GM23338 (cell line): ENCODE measurements at regions not wholly inside any gene's neighbourhood (a gene's known extent, or its start where the extent isn't known, plus 50 kb on each side); places are given as distances from the start of the nearest gene placed in this dataset.

ENCODE experiments used
- ATAC-seq: fragments of 200-7000 bp; cut with Tn5 transposase; 3 replicates; pipeline ENCODE4 v1.9.1; 2020
- DNase-seq: peaks from one replicate; pipeline ENCODE4 v3.0.0-alpha.2; 2015; ENCODE audit warnings: low spot score
- H2AFZ ChIP-seq: fragments of 200-600 bp; sonication (generic); 2 replicates; pipeline ENCODE4 v1.8.0; 2016; ENCODE audit warnings: antibody characterized with exemption, mild to moderate bottlenecking, moderate library complexity
- H3F3A ChIP-seq: fragments of 200-600 bp; sonication (generic); replicated peaks from 2 replicates; pipeline ENCODE4 v1.8.0; 2017; ENCODE audit warnings: antibody characterized with exemption, mixed run types, low read depth
- H3K27ac ChIP-seq: fragments of 200-600 bp; sonication (generic); 2 replicates; pipeline ENCODE4 v1.6.1; 2016; ENCODE audit warnings: low read depth
- H3K27me3 ChIP-seq: fragments of 200-600 bp; sonication (generic); 2 replicates; pipeline ENCODE4 v1.8.0; 2016; ENCODE audit warnings: mild to moderate bottlenecking, mixed run types, moderate library complexity; ENCODE audit not compliant: insufficient read depth
- H3K36me3 ChIP-seq: fragments of 200-600 bp; sonication (generic); 2 replicates; pipeline ENCODE4 v1.8.0; 2016; ENCODE audit warnings: mild to moderate bottlenecking; ENCODE audit not compliant: insufficient read depth
- H3K4me1 ChIP-seq: fragments of 200-600 bp; sonication (generic); 2 replicates; pipeline ENCODE4 v1.8.0; 2016; ENCODE audit warnings: mild to moderate bottlenecking, moderate library complexity; ENCODE audit not compliant: insufficient read depth
- H3K4me2 ChIP-seq: fragments of 200-600 bp; sonication (generic); 2 replicates; pipeline ENCODE4 v1.7.1; 2017; ENCODE audit warnings: mixed run types
- H3K4me3 ChIP-seq: fragments of 200-600 bp; sonication (generic); 2 replicates; pipeline ENCODE4 v1.6.1; 2016; ENCODE audit warnings: mixed run types
- H3K79me2 ChIP-seq: fragments of 200-600 bp; sonication (generic); replicated peaks from 2 replicates; pipeline ENCODE4 v1.8.0; 2017; ENCODE audit warnings: mild to moderate bottlenecking; ENCODE audit not compliant: insufficient read depth
- H3K9me2 ChIP-seq: fragments of 200-600 bp; sonication (generic); 2 replicates; pipeline ENCODE4 v1.8.0; 2017; ENCODE audit not compliant: insufficient read depth
- H4K20me1 ChIP-seq: fragments of 200-600 bp; sonication (generic); replicated peaks from 2 replicates; pipeline ENCODE4 v1.8.0; 2017; ENCODE audit warnings: mild to moderate bottlenecking; ENCODE audit not compliant: insufficient read depth
- H3K27ac Mint-ChIP-seq: 2 replicates; pipeline ENCODE4 v1.8.0; 2020; ENCODE audit warnings: inconsistent platforms, mild to moderate bottlenecking, moderate library complexity, mixed read lengths
- H3K27me3 Mint-ChIP-seq: 3 replicates; pipeline ENCODE4 v1.8.0; 2022; ENCODE audit warnings: low read depth, mild to moderate bottlenecking, moderate library complexity, mixed read lengths, inconsistent platforms; ENCODE audit not compliant: insufficient read depth, poor library complexity
- H3K36me3 Mint-ChIP-seq: 3 replicates; pipeline ENCODE4 v1.8.0; 2021; ENCODE audit warnings: low read depth, mild to moderate bottlenecking, inconsistent platforms, moderate library complexity, mixed read lengths
- H3K4me1 Mint-ChIP-seq: 3 replicates; pipeline ENCODE4 v1.8.0; 2020; ENCODE audit warnings: mild to moderate bottlenecking, inconsistent platforms, mixed read lengths
- H3K4me3 Mint-ChIP-seq: 3 replicates; pipeline ENCODE4 v1.8.0; 2021; ENCODE audit warnings: moderate library complexity, mild to moderate bottlenecking, inconsistent platforms, mixed read lengths
- H3K9me3 Mint-ChIP-seq: 3 replicates; pipeline ENCODE4 v1.8.0; 2020; ENCODE audit warnings: moderate library complexity, mild to moderate bottlenecking, inconsistent platforms, mixed read lengths
- CREB1 ChIP-seq: fragments of 250-450 bp; sonication (Bioruptor Pico); IDR thresholded peaks from 2 replicates; pipeline ENCODE4 v1.5.0; 2020; ENCODE audit warnings: low read depth, mild to moderate bottlenecking, moderate library complexity
- ETS1 ChIP-seq: IDR thresholded peaks from 2 replicates; pipeline ENCODE4 v1.6.1; 2016; ENCODE audit warnings: antibody characterized with exemption
- EZH2 ChIP-seq: fragments of 200-600 bp; sonication (generic); IDR thresholded peaks from one replicate; pipeline ENCODE4 v1.8.0; 2017; ENCODE audit warnings: antibody characterized with exemption, mild to moderate bottlenecking, low read depth; ENCODE audit not compliant: unreplicated experiment
- EZH2phosphoT487 ChIP-seq: fragments of 200-600 bp; sonication (generic); IDR thresholded peaks from one replicate; pipeline ENCODE4 v1.8.1; 2018; ENCODE audit warnings: antibody characterized with exemption; ENCODE audit not compliant: unreplicated experiment
- JUNB ChIP-seq: IDR thresholded peaks from one replicate; pipeline ENCODE4 v1.6.1; 2016; ENCODE audit warnings: antibody characterized with exemption; ENCODE audit not compliant: unreplicated experiment
- NANOG ChIP-seq: IDR thresholded peaks from 2 replicates; pipeline ENCODE4 v1.6.1; 2016; ENCODE audit warnings: antibody characterized with exemption, borderline replicate concordance
- POLR2AphosphoS5 ChIP-seq: IDR thresholded peaks from 2 replicates; pipeline ENCODE4 v1.6.1; 2016; ENCODE audit warnings: antibody characterized with exemption, low read depth
- REST ChIP-seq: IDR thresholded peaks from one replicate; pipeline ENCODE4 v1.6.1; 2018; ENCODE audit warnings: antibody characterized with exemption; ENCODE audit not compliant: unreplicated experiment
- STAT1 ChIP-seq: IDR thresholded peaks from one replicate; pipeline ENCODE4 v1.6.1; 2016; ENCODE audit warnings: antibody characterized with exemption; ENCODE audit not compliant: unreplicated experiment
- ZNF114 ChIP-seq: fragments of 250-450 bp; sonication (Bioruptor Pico); IDR thresholded peaks from 2 replicates; pipeline ENCODE4 v1.5.0; 2020; ENCODE audit warnings: mild to moderate bottlenecking, moderate library complexity
- ZNF331 ChIP-seq: fragments of 250-450 bp; sonication (Bioruptor Pico); IDR thresholded peaks from 2 replicates; pipeline ENCODE4 v1.5.0; 2020; ENCODE audit warnings: low read depth, mild to moderate bottlenecking, moderate library complexity
- TF ChIP-seq, protein P1 (sequence below), 2 experiments: fragments of 200-600 bp in 1 of 2; sonication (generic) in 1 of 2; conservative IDR thresholded peaks; 2 replicates each; pipeline versions ENCODE4 v1.5.1 to v1.6.1; 2016 to 2017; ENCODE audit warnings: antibody characterized with exemption in 2 of 2, low read depth in 2 of 2, mild to moderate bottlenecking in 2 of 2, moderate library complexity in 1 of 2
- TF ChIP-seq, protein P2 (sequence below): fragments of 250-450 bp; sonication (Bioruptor Pico); IDR thresholded peaks from 2 replicates; pipeline ENCODE4 v1.5.0; 2020; ENCODE audit warnings: mild to moderate bottlenecking, moderate library complexity

GRCh38 chr11:28539239-28540030 is 431.2 kb downstream of the METTL15 start:
- Histone ChIP-seq H3K36me3 (no peaks in the 10 kb centered on the region), H2AFZ (no peak overlapping the region), H3K27ac (no peak overlapping the region), H3K9me2 (no peaks in the 10 kb centered on the region), H3K27me3 (no peaks in the 10 kb centered on the region), H3K4me2 (no peak overlapping the region), H3K4me3 (no peak overlapping the region), H3K4me1 (no peaks in the 10 kb centered on the region), H4K20me1 (no peaks in the 10 kb centered on the region), H3K79me2 (no peaks in the 10 kb centered on the region), H3F3A (no peaks in the 10 kb centered on the region)
- Mint-ChIP-seq H3K36me3 (no peaks in the 10 kb centered on the region), H3K9me3 (no peaks in the 10 kb centered on the region), H3K4me1 (no peaks in the 10 kb centered on the region), H3K4me3 (no peak overlapping the region), H3K27ac (no peak overlapping the region), H3K27me3 (peaks cover 3% of the 10 kb centered on the region)
- ATAC-seq (no peak), DNase-seq (no peak)
- TF ChIP-seq ETS1: no peak
- no peak for TF ChIP-seq JUNB
- no peak for TF ChIP-seq EZH2phosphoT487
- no peak for TF ChIP-seq REST
- TF ChIP-seq, protein P1, sequence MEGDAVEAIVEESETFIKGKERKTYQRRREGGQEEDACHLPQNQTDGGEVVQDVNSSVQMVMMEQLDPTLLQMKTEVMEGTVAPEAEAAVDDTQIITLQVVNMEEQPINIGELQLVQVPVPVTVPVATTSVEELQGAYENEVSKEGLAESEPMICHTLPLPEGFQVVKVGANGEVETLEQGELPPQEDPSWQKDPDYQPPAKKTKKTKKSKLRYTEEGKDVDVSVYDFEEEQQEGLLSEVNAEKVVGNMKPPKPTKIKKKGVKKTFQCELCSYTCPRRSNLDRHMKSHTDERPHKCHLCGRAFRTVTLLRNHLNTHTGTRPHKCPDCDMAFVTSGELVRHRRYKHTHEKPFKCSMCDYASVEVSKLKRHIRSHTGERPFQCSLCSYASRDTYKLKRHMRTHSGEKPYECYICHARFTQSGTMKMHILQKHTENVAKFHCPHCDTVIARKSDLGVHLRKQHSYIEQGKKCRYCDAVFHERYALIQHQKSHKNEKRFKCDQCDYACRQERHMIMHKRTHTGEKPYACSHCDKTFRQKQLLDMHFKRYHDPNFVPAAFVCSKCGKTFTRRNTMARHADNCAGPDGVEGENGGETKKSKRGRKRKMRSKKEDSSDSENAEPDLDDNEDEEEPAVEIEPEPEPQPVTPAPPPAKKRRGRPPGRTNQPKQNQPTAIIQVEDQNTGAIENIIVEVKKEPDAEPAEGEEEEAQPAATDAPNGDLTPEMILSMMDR (conservative IDR thresholded peaks at IDR 0.05; ENCODE audit: low read depth in 2 of 2): no peak
- no peak for TF ChIP-seq ZNF114
- no peak for TF ChIP-seq EZH2
- TF ChIP-seq, protein P2, sequence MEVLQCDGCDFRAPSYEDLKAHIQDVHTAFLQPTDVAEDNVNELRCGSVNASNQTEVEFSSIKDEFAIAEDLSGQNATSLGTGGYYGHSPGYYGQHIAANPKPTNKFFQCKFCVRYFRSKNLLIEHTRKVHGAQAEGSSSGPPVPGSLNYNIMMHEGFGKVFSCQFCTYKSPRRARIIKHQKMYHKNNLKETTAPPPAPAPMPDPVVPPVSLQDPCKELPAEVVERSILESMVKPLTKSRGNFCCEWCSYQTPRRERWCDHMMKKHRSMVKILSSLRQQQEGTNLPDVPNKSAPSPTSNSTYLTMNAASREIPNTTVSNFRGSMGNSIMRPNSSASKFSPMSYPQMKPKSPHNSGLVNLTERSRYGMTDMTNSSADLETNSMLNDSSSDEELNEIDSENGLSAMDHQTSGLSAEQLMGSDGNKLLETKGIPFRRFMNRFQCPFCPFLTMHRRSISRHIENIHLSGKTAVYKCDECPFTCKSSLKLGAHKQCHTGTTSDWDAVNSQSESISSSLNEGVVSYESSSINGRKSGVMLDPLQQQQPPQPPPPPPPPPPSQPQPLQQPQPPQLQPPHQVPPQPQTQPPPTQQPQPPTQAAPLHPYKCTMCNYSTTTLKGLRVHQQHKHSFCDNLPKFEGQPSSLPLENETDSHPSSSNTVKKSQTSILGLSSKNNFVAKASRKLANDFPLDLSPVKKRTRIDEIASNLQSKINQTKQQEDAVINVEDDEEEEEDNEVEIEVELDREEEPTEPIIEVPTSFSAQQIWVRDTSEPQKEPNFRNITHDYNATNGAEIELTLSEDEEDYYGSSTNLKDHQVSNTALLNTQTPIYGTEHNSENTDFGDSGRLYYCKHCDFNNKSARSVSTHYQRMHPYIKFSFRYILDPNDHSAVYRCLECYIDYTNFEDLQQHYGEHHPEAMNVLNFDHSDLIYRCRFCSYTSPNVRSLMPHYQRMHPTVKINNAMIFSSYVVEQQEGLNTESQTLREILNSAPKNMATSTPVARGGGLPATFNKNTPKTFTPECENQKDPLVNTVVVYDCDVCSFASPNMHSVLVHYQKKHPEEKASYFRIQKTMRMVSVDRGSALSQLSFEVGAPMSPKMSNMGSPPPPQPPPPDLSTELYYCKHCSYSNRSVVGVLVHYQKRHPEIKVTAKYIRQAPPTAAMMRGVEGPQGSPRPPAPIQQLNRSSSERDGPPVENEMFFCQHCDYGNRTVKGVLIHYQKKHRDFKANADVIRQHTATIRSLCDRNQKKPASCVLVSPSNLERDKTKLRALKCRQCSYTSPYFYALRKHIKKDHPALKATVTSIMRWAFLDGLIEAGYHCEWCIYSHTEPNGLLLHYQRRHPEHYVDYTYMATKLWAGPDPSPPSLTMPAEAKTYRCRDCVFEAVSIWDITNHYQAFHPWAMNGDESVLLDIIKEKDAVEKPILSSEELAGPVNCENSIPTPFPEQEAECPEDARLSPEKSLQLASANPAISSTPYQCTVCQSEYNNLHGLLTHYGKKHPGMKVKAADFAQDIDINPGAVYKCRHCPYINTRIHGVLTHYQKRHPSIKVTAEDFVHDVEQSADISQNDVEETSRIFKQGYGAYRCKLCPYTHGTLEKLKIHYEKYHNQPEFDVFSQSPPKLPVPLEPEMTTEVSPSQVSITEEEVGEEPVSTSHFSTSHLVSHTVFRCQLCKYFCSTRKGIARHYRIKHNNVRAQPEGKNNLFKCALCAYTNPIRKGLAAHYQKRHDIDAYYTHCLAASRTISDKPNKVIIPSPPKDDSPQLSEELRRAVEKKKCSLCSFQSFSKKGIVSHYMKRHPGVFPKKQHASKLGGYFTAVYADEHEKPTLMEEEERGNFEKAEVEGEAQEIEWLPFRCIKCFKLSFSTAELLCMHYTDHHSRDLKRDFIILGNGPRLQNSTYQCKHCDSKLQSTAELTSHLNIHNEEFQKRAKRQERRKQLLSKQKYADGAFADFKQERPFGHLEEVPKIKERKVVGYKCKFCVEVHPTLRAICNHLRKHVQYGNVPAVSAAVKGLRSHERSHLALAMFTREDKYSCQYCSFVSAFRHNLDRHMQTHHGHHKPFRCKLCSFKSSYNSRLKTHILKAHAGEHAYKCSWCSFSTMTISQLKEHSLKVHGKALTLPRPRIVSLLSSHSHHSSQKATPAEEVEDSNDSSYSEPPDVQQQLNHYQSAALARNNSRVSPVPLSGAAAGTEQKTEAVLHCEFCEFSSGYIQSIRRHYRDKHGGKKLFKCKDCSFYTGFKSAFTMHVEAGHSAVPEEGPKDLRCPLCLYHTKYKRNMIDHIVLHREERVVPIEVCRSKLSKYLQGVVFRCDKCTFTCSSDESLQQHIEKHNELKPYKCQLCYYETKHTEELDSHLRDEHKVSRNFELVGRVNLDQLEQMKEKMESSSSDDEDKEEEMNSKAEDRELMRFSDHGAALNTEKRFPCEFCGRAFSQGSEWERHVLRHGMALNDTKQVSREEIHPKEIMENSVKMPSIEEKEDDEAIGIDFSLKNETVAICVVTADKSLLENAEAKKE (CRISPR knock-in tag): no peak
- TF ChIP-seq POLR2AphosphoS5: no peak
- TF ChIP-seq CREB1 (CRISPR knock-in tag): no peak
- TF ChIP-seq NANOG: no peak
- TF ChIP-seq STAT1: no peak
- no peak for TF ChIP-seq ZNF331 (CRISPR knock-in tag)
